Mucosa of gallbladder (tissue), 1 donor: ENCODE measurements at regions not wholly inside any gene's neighbourhood (a gene's known extent, or its start where the extent isn't known, plus 50 kb on each side); places are given as distances from the start of the nearest gene placed in this dataset.
A peak's percentile ranks its signal among the peaks of the same experiment; 100 is the strongest.

Source experiments
- DNase-seq: peaks from one replicate; pipeline ENCODE4 v3.0.0-alpha.2; 2020; ENCODE audit warnings: low spot score
- donor health status: DM: no; HTN: no; CAD: no.

DNA sequence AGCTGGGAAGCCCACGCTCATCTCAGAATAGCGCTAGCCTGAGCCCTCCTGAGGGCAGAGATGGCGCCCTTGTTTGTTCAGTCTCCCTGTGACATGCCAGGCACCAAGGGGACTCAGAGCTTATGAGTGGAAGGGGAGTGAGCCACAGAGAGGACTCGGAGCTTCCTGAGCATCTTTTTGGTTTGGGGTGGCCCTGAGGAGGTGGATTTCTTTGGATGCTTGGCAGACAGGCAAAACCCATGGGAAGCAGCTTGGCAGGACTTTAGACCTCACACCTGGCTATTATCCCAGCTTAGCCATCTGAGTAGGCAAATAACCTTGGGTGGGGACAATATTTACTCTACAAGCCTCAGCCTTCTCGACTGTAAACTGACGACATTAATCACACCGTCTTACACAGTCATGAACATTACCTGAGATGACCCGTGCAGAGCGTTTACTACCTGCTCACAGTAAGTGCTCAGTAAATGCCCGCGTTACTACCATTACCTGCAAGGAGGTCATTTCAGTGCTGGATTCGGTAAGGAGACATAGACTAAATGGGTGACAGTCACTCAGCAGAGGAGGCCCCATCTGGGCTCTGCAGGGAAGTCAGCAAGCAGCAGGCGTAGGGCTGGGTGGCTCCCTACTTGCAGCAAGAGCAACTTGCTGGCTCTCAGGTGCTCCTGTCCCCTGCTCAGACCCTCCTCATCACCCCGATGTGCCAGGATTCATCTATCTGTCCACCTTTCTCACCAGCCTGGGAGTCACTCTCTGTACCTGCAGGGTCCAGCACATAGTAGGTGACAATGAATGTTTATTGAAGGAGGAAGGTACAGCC, 54.9 kb downstream of the KLHDC7A start:
- DNase-seq = peak; percentile 64

DNA sequence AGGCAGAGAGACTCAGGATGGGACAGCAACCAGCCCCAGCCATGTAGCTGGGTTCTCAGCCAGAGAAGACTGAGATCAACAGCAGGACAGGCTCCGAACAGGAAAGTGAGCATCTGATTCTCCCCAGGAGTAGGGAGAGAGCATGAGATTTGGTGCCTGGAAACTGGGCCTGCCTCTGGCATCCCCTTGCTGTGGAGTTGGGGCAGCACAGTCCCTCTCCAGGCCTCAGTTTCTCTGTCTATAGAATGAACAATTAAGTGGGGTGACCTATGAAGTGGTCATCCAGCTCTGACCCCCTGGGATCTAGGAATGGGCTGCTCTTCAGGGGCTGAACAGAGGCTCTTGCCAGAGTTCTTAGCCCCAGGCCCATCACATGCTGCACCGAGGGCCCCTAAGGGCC, 55.6 kb downstream of the KLHDC7A start:
- DNase-seq = no peak

DNA sequence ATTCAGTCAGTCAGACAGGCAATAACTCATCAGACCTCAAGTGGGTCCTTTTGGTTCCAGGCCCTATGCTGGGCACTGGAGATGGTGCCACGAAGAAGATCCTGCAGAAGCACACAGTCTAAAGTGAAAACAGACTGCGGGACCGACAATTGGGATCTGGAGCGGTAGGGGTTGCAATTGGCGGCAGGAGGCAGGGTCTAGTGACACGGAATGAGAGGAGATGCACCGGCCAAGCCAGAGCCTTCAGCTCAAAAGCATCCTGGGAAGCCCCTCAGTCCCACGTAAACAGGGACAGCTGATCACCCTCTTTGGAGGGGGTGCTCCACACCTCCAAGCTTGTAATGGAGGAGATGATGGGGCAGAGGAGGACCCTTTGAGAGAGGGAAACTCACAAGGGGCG, 56.2 kb downstream of the KLHDC7A start:
- DNase-seq = no peak

DNA sequence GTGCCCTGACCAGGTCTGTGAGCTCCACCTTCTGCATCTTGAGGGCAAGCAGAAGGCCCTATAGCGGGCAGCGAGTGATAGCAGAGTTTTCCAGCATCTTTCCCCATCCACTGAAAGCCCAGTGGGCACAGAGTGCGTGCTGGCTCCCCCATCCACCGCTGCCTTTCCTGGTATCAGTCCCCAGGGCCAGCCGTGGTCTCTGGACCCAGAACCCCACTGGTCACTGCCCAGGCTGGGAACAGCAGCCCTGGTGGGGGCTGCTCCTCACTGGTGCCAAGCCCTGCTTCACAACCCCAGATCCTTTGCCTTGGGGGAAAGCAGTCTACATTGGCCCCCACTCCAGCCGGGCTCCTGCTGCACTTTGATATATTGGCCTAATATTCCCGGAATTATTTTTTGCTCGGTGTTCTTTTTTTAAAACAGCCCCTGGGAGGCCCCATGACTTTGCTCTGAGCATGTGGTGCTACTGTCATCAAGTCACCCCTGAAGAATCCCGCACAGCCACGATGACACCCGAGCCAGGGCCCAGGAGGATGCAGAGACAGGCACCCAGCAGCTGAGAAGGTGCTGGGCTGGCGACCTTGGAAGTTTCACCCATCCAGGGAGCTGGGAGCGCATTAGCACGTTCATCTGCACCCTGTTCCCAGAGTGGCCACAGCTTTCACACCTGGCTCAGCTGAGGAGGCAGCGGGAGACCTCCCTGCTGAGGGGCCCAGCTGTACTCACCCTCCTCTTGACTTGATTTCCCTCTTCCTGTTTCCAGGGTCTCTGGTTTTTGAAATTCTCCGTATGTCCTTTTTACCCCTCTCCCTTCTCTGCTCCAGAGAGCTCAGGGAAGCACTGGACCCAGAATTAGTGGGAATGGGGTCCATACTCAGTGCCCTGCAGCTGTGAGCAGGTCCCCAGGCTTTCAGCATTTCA, 56.9 kb downstream of the KLHDC7A start:
- no peak for DNase-seq

DNA sequence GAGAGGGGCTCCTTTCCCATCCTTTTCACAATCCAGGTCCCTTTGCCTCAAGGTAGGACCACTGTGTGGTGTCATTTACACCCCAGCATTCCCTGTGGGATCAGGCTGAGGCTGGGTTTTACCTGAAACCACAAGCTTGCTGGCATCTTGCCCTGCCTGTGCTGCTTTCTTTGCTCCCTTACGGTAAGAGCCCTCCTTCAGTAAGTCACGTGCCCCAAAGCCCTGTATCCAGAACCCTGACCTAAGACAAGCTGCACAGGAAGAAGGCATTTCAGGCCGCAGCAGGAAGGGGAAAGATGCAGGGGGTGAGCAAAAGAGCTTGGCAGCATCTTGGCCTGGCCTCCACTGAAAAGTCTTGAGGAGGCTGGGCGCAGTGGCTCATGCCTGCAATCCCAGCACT, 58.4 kb downstream of the KLHDC7A start:
- DNase-seq = peak; percentile 19

DNA sequence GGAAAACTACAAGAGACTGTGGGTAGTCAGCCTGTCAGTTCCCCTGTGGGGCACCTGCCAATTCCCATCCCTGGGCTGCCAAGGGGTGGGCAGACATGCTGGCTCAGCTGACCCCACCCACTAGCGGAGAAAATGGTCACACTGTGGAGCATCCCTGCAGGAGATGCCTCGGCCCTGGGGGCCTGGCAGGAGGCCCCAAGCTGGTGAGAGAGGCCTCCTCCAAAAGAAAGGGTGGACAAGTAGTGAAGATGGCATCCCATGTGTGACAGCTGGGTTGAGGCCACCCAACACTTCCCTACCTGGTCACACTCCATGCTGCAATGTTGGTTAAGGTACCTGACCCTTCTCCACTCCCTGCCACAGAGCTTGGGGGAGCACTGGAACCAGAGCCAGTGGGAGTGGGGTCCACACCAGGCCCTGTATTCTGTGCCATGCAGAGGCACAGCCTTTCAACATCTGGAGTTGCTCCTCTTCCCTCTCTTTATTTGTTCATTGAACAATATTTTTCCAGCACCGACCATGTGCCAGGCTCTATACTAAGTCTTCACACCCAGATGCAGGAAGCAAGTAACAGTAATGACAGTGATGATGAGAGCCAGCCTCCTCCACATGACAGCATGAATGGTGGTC, 59.5 kb downstream of the KLHDC7A start:
- DNase-seq = no peak

DNA sequence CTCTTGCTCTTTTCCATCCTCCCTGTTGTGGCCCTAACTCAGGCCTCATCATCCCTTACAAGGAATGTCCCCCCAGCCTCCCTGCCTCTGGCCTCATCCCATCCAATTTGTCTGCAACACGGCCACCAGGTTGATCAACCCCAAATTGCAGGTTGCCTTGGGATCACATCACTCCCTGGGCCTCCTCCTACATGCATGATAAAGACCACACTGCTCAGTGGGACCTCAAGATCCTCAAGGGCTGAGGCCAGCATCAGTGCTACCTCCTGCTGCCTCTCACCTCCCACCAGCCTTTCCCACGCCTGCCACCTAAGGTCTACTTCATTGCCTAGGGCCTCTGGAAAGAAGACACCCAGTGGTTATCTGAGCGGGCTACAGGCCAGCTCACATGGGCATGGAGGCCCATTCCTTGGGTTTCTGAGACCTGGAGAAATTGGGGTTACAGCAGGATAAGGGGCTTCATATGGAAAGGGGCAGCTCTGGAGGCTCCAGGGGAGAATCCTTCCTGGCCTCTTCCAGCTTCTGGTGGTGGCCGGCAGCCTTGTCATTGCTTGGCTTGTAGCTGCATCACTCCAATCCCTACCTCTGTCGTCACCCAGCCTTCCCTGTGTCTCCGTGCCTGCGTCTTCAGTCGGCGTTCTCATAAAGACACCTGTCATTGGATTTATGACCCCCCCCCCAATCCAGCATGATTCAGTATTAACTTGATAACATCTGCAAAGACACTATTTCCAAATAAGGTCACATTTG, 60.5 kb downstream of the KLHDC7A start:
- no peak for DNase-seq

DNA sequence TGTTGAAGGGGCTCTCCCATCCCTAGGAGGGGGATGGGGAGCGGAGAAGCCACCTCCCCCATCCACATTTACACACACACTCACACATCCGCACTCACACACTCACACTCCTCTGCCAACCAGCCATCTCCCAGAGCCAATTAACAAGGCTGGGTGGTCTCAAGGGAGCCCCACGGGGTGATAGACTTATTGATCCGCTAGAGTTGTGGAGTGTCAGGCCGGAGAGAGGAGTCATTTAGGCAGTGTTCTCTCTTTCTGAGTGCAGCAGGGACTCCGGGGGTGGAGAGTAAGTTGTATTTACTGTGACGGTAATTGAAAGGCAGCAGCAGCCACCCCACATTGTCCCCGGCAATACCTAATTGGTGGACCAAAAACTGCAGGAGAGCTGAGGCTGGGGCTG, 61.6 kb downstream of the KLHDC7A start:
- DNase-seq = no peak

DNA sequence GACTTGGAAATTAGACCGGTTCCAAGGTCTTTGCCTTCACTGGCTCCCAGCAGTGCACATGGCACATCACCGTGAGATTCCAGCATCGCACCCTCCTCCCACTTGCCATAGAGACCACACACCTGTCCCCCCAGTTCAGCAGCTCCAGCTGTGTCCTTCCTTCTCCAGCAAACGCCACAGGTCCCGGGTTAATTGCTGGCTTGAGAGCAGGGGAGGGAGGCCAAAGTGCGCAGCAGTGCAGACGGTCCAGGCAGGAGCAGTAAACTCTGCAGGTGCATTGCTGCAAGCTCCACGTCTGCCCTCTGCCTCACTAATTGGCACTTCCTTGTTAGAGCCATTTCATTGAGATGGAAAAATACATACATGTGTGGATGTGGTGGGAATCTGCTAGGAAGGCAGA, 65.3 kb downstream of the KLHDC7A start:
- DNase-seq = no peak

DNA sequence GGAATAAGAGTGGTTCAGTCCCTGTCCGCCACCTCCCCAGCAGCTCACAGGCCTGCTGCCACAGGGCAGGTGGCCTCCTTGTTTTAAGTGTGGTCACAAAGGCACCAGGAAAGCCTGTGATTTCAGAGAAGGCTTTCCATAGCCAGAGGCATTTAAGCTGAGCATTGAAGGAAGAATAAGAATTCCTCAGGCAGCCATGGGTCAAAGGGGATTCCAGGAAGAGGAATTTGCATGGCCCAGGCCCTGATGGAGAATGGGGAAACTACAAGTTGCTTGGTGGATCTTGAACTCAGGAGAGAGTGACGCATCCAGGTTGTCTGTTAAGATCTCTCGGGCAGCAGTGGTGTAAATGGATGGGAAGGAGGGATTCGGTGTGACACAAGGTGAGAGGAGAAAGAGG, 66.7 kb downstream of the KLHDC7A start:
- DNase-seq = no peak

DNA sequence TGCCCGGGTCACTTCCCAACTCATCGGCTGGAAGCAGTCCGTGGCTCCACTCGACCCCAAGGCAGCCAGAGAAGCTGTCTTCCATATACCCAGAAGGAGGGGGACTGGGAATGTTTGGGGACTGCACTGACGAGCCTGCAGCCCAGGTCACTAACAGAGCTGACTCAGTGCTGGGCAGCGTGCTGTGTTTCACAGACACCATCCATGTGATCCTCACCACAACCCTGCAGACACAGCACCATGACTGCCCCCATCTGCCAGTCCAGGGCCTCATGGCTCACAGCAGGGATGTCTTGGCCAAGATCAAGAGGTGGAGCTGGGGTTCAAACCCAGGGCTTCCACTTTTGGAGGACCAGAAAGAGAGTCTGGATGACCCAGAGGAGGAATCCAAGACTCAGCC, 67.9 kb downstream of the KLHDC7A start:
- no peak for DNase-seq

DNA sequence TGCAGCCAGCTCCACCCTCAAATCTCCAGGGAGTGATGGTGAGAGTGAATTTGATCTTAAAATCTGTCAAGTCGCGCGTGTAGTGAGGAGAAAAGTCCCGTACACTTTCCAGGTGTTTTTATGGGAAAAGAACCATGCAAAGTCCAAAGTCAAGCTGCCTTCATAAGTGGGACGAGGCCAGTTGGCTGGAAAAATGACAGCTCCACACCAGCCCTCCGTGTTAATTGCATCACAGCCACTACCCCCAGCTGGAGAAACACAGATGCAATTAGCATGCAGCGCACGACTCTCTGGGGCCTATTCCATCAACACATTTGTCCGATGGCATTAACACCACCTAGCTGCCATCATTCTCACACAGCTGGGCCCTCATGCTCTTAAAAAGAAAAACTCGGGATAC, 68.4 kb downstream of the KLHDC7A start:
- no peak for DNase-seq

DNA sequence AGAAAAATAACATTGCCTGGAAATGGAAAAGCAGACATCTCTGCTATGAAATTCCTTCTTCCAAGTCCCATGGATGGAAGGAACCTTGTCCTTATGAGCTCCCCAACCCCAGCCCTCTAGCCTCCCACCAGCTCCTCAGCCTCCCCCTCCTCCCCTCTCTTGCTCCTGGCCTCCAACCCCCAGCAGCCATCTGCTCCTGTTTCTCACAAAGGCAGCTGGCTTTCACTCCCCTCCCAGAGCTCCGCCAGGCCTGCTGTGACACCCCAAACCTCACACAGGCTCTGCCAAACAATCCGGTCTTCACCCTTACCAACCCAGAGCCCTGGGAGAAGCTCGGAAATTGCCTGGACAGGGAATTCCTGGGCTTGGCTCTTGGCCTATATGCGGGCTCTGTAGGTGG, 69.2 kb downstream of the KLHDC7A start:
- no peak for DNase-seq

DNA sequence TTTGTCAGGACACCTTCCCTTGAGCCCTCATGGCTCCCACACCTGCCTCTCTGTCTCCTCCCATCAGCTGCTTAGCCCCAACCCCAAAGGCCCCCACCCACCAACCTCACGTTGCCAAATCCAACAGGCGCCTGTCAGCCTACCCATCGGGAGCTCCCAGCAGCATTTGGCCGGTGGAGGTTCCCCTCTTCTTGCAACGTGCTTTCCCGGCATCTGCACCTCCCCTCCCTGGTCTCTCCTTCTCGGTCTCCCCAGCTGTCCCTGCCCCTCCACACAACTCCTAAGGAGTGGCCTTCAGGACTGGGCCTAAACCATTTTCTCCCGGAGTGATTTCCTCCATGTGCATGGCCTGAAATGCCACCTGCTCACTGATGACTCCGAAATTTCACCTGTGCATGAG, 71.9 kb downstream of the KLHDC7A start:
- no peak for DNase-seq

DNA sequence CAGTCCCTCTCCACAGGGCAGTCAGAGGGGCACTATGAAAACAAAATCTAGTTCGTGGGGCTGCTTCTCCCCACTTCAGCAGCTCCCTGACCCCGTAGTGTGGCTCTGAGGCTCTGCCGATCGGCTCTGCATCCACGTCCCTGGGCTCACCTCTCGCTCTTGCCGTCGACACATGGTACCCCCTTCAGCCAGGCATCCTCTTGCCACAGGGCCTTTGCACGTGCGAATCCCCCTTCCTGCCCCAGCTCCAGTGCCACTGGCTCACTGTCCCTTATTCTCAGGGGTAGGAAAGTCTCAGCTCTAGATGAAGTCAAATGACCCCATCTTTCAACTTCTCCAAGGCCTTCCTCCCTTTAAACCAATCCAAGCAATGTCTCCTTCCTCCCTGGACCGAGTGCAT, 72.7 kb downstream of the KLHDC7A start:
- DNase-seq = no peak

DNA sequence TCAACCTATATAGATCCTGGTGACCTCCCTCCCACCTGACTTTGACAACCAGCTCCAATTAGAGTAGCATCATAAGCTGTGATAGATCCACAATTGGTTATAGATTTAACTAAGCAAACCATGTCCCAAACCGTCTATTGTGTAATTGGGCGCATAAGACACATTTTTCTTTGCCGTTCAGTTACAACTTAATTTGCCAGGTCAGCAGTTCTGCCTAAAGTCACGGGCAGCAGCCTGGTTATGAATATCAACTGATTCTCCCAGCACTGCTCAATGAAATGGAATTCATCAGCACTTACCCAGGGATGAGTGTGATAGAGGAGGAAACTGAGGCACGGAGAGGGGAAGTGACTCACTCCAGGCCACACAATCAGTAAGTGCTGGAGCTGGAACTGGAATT, 73.4 kb downstream of the KLHDC7A start:
- no peak for DNase-seq

DNA sequence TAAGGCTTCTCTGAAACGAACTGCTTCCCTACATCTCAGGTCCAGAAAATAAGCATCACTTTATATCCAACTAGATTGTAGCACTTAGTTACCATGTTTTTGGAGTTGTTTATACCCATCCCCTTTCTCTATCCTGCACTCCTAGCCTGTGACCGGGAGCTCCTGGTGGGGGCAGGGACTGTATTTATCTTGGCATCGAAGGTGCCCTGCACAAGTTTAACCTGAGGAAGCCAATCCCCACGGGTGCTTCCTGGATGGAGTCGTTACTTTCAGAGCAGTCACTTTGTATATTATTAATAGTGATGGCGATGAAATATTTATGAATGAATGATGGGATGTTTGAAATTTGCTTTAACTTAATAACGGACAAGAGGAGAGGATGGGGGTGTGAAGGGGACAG, 73.9 kb downstream of the KLHDC7A start:
- peak; percentile 24 for DNase-seq

DNA sequence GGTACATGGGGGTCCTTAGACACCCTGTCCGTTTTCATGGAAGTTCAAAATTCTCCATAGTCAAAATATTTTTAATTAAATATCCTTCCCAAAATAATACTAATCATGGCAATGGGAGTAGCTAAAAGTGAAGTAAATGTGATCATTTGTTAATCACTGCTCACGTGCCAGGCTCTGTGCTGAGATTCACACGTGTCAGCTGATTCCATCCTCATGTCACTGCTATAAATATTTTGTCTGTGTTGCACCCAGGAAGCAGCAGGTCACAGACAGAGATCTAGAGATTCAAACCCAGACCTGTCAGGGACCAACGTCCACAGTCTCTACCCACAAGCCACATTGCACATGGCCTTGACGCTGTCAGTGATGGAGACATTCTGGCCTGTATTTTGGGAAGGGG, 74.3 kb downstream of the KLHDC7A start:
- no peak for DNase-seq

DNA sequence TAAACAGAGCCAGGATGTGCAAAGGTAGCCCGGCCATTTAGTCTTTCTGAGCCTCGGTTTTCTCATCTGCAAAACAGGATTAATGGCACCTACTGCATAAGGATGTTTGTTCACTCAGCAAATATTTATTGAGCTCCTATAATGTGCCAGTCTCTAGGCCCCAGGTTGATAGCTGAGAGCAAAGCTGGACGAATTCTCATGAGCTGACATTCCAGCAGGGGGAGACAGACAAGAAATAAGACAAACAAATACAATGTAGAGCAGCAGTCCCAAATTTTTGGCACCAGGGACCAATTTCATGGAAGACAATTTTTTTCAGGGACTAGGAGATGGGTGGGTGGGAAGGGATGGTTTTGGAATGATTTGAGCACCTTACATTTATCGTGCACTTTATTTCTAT, 74.3 kb upstream of the PAX7 start:
- peak; percentile 11 for DNase-seq

DNA sequence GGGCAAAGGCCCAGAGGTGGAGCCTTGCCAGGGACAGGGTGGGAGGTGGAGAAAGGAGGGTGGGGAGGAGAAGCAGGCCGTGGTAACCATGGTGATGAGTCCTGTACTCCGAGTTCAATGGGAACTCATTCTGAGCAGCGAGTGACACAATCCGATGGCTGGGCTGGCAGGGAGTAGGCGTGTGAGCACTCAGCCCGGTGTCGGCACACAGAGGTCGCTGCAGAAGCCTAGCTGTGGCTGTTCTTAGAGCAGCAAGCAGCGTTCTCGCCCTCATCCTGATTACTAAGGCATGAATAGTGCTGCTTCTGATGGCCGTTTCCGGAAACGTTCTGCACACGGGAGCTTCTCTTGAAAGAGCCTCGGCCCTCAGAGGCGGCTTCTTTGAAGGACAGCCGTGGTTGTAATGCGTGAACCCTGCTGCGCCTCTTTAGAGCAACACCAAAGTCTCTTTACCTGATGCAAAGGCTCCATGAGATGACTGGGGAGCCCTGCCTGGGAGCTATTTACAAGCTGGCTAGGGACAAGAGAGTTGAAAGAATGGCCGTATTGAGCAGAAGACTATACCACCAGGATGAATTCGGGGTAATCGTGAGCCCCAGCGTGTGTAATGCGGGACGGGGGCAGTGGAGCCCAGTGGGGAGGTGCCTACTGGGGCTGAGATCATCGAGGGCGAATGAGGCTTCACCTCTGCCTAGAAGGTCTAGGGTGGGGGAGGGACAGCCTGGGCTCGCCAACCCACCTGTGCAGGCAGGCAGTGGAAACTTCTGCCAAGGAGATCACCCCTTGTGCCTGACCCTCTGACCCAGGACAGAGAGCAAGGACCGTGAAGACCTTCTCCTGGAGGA, 72.8 kb upstream of the PAX7 start:
- peak; percentile 12 for DNase-seq

DNA sequence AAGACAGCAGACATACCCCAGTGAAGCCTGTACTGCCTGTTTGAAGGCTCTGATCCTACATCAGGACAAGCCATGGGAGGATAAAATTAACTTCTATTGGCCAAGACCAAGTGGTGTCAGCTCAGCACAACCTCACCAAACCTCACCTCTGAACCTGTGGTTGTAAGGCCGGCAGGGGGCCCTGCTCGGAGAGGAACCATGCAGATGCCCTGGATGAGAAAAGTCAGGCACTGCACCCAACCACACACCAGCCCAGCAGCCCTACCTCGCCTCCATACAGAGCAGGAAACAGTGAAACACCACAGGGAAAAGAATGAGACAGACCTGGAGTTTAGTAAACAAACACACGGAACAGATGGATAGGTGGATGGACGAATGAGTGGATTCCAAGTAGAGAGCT, 70.0 kb upstream of the PAX7 start:
- no peak for DNase-seq
